PC-3 (cell line): ENCODE measurements at regions not wholly inside any gene's neighbourhood (a gene's known extent, or its start where the extent isn't known, plus 50 kb on each side); places are given as distances from the start of the nearest gene placed in this dataset.

Source experiments
- ATAC-seq: fragments of 200-7000 bp; cut with Tn5 transposase; 2 replicates; pipeline ENCODE4 v1.9.1; 2020; ENCODE audit warnings: mild to moderate bottlenecking, moderate library complexity
- BruUV-seq: library from RNA; stranded (reverse); fragments of 400-500 nt; replicated peaks from 2 replicates; lab custom pipeline; 2021; lab: Mats Ljungman, UMichigan
- CTCF ChIA-PET: fragments of 300-600 bp; sonication (Branson Sonifier 250); formaldehyde crosslinking; loops from one replicate; lab custom pipeline; 2022; ENCODE audit warnings: antibody characterized with exemption; lab: Charles Lee
- POLR2A ChIA-PET: fragments of 300-600 bp; sonication (Branson Sonifier 250); formaldehyde crosslinking; loops from one replicate; lab custom pipeline; 2022; ENCODE audit warnings: antibody characterized with exemption; ENCODE audit not compliant: unreplicated experiment; lab: Charles Lee
- DNase-seq: peaks from one replicate; pipeline ENCODE4 v3.0.0-alpha.2; 2015
- H2AFZ ChIP-seq: fragments of 300-600 bp; sonication (generic); 2 replicates; pipeline ENCODE4 v1.6.0; 2016; ENCODE audit warnings: antibody characterized with exemption, low read length
- H3F3A ChIP-seq: fragments of 300-600 bp; sonication (generic); one replicate; pipeline ENCODE4 v1.6.0; 2017; ENCODE audit warnings: antibody characterized with exemption, low read length, control low read depth, mild to moderate bottlenecking; ENCODE audit not compliant: unreplicated experiment
- H3K27ac ChIP-seq: fragments of 300-600 bp; sonication (generic); 2 replicates; pipeline ENCODE4 v1.5.1; 2016; ENCODE audit warnings: mild to moderate bottlenecking, low read length
- H3K27me3 ChIP-seq: fragments of 300-600 bp; sonication (generic); 2 replicates; pipeline ENCODE4 v1.6.1; 2016; ENCODE audit warnings: low read length, mixed read lengths
- H3K36me3 ChIP-seq: fragments of 300-600 bp; sonication (generic); 2 replicates; pipeline ENCODE4 v1.6.1; 2016; ENCODE audit warnings: low read depth, mixed run types, low read length, mixed read lengths
- H3K4me1 ChIP-seq: fragments of 300-600 bp; sonication (generic); 2 replicates; pipeline ENCODE4 v1.5.1; 2016; ENCODE audit warnings: low read length; ENCODE audit not compliant: insufficient read depth
- H3K4me2 ChIP-seq: fragments of 300-600 bp; sonication (generic); 2 replicates; pipeline ENCODE4 v1.6.0; 2016; ENCODE audit warnings: low read length
- H3K4me3 ChIP-seq: fragments of 300-600 bp; sonication (generic); 2 replicates; pipeline ENCODE4 v1.5.1; 2016; ENCODE audit warnings: mild to moderate bottlenecking, low read length, mixed read lengths
- H3K79me2 ChIP-seq: fragments of 300-600 bp; sonication (generic); 2 replicates; pipeline ENCODE4 v1.6.1; 2017; ENCODE audit warnings: low read length, mixed read lengths
- H3K9ac ChIP-seq: fragments of 300-600 bp; sonication (generic); 2 replicates; pipeline ENCODE4 v1.6.0; 2016; ENCODE audit warnings: mild to moderate bottlenecking, low read length
- H3K9me2 ChIP-seq: fragments of 300-600 bp; sonication (generic); replicated peaks from 2 replicates; pipeline ENCODE4 v1.6.1; 2016; ENCODE audit warnings: mixed run types, low read length, mixed read lengths
- H3K9me3 ChIP-seq: fragments of 300-600 bp; sonication (generic); 2 replicates; pipeline ENCODE4 v1.6.1; 2016; ENCODE audit warnings: low read length, mixed read lengths
- H4K20me1 ChIP-seq: fragments of 300-600 bp; sonication (generic); 2 replicates; pipeline ENCODE4 v1.6.1; 2016; ENCODE audit warnings: low read length, mixed read lengths
- EZH2 ChIP-seq: fragments of 300-600 bp; sonication (generic); IDR thresholded peaks from one replicate; pipeline ENCODE4 v1.6.1; 2017; ENCODE audit warnings: antibody characterized with exemption, mild to moderate bottlenecking, low read length; ENCODE audit not compliant: unreplicated experiment
- EZH2phosphoT487 ChIP-seq: fragments of 300-600 bp; sonication (generic); IDR thresholded peaks from 2 replicates; pipeline ENCODE4 v1.6.1; 2018; ENCODE audit warnings: mild to moderate bottlenecking, antibody characterized with exemption, low read length, borderline replicate concordance
- intact Hi-C: fragments of 100-400 bp; cut with micrococcal nuclease; formaldehyde crosslinking; loops from 2 replicates; pipeline ENCODE4 v1.9.0; 2023
- TF ChIP-seq, protein P1 (sequence below): fragments of 300-600 bp; sonication (generic); conservative IDR thresholded peaks from 2 replicates; pipeline ENCODE4 v1.5.1; 2017; ENCODE audit warnings: antibody characterized with exemption, low read depth, mild to moderate bottlenecking, low read length

DNA sequence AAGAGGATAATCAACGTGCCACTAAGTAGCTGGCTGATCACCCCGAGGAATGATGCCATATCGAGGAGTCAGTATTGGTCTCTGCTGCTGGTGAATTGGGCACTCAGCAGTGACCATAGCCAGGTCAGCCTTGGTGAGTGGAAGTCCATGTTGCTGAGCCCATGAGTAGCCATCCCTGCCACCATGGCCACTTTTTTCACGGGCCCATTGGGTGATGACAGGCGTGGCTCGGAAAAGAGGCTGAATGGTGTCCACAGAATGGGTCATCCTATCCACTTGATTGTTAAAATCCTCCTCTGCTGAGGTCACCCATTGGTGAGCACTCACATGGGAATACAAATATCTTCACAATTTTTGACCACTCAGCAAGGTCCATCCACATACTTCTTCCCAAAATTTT is 114.4 kb downstream of the UBE2NL start:
- no peak overlapping the region for H2AFZ ChIP-seq
- H3K9me2 ChIP-seq = no peaks in the 10 kb centered on the region
- ATAC-seq = no peak
- no peak overlapping the region for H3K27ac ChIP-seq
- H3K36me3 ChIP-seq = no peaks in the 10 kb centered on the region
- intact Hi-C loops = no loop called here
- H4K20me1 ChIP-seq = no peaks in the 10 kb centered on the region
- no TSS peak for BruUV-seq
- ChIA-PET POLR2A (no interaction called here), CTCF (no interaction called here)
- H3K79me2 ChIP-seq = no peaks in the 10 kb centered on the region
- TF ChIP-seq EZH2 = no peak
- TF ChIP-seq EZH2phosphoT487 = no peak
- TF ChIP-seq, protein P1, sequence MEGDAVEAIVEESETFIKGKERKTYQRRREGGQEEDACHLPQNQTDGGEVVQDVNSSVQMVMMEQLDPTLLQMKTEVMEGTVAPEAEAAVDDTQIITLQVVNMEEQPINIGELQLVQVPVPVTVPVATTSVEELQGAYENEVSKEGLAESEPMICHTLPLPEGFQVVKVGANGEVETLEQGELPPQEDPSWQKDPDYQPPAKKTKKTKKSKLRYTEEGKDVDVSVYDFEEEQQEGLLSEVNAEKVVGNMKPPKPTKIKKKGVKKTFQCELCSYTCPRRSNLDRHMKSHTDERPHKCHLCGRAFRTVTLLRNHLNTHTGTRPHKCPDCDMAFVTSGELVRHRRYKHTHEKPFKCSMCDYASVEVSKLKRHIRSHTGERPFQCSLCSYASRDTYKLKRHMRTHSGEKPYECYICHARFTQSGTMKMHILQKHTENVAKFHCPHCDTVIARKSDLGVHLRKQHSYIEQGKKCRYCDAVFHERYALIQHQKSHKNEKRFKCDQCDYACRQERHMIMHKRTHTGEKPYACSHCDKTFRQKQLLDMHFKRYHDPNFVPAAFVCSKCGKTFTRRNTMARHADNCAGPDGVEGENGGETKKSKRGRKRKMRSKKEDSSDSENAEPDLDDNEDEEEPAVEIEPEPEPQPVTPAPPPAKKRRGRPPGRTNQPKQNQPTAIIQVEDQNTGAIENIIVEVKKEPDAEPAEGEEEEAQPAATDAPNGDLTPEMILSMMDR = no peak
- no peaks in the 10 kb centered on the region for H3K27me3 ChIP-seq
- H3K4me1 ChIP-seq = peaks cover 15% of the 10 kb centered on the region
- no peak for DNase-seq
- H3K4me3 ChIP-seq = no peak overlapping the region
- H3K9me3 ChIP-seq = no peaks in the 10 kb centered on the region
- no peak overlapping the region for H3K4me2 ChIP-seq
- H3F3A ChIP-seq = no peaks in the 10 kb centered on the region
- no peak overlapping the region for H3K9ac ChIP-seq

DNA sequence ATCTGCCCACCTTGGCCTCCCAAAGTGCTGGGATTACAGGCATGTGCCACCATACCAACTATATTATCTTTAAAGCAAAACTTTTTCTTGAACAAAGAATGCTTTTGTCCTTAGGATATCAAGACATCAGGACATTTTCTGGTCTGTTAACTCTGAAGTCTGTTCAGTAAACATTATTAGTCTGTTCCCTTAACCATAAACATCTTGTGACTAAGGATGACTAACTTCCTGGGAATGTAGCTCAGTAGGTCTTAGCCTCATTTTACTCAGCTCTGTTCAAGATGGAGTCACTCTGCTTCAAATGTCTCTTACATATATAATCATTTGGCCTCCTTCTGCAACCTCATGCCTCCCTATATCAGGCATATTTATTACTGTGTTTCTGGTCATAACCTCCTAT is 122.9 kb downstream of the UBE2NL start:
- Histone ChIP-seq H3K36me3 (peaks cover 3% of the 10 kb centered on the region; the same call in 1 of the 2 replicates), H3K9ac (0 out of 2 replicates have a peak overlapping the region, but pooled peaks have one; percentile 17), H3K4me3 (no peak overlapping the region), H3K27ac (peak overlapping the region; percentile 78), H3K4me1 (peaks cover 9% of the 10 kb centered on the region), H3F3A (no peaks in the 10 kb centered on the region), H3K27me3 (no peaks in the 10 kb centered on the region), H3K9me3 (no peaks in the 10 kb centered on the region), H4K20me1 (no peaks in the 10 kb centered on the region), H2AFZ (peak overlapping the region; percentile 71; the same call in 1 of the 2 replicates), H3K4me2 (no peak overlapping the region), H3K79me2 (no peaks in the 10 kb centered on the region), H3K9me2 (no peaks in the 10 kb centered on the region)
- BruUV-seq = no TSS peak
- intact Hi-C loops = no loop called here
- DNase-seq (peak; percentile 88), ATAC-seq (peak; percentile 98)
- POLR2A ChIA-PET = no interaction called here
- CTCF ChIA-PET = no interaction called here
- TF ChIP-seq, protein P1 = no peak
- TF ChIP-seq EZH2 (no peak), EZH2phosphoT487 (no peak)

DNA sequence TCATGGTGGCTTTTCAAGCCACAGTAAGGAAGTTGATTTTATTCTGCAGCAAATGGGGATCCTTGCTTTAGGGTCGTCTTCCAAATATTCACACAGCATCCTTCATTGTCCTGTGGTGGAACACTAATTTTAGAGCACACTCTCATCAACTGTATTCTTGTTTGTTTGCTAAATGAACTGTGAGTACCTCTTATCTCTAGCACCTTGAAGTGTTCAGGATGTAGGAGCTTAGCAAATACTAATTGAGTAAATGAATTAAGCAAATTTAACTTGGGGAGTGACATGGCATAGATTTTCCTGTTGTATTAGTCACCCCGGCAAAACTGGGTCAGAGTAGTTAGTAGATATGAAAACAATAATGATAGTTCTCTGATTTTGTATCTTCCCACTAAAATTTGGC is 156.9 kb downstream of the UBE2NL start:
- ATAC-seq (no peak), DNase-seq (no peak)
- no peaks in the 10 kb centered on the region for H3K36me3 ChIP-seq
- BruUV-seq = no TSS peak
- no peaks in the 10 kb centered on the region for H3K4me1 ChIP-seq
- H4K20me1 ChIP-seq = no peaks in the 10 kb centered on the region
- H3K9ac ChIP-seq = no peak overlapping the region
- no peak overlapping the region for H3K4me2 ChIP-seq
- TF ChIP-seq, protein P1 = no peak
- TF ChIP-seq EZH2phosphoT487 (no peak), EZH2 (no peak)
- no peaks in the 10 kb centered on the region for H3F3A ChIP-seq
- no peaks in the 10 kb centered on the region for H3K9me2 ChIP-seq
- H2AFZ ChIP-seq = no peak overlapping the region
- intact Hi-C loops = no loop called here
- no peaks in the 10 kb centered on the region for H3K9me3 ChIP-seq
- POLR2A ChIA-PET = no interaction called here
- H3K79me2 ChIP-seq = no peaks in the 10 kb centered on the region
- H3K27ac ChIP-seq = no peak overlapping the region
- H3K4me3 ChIP-seq = no peak overlapping the region
- CTCF ChIA-PET = no interaction called here
- H3K27me3 ChIP-seq = no peaks in the 10 kb centered on the region
